ENCODE measurements at regions not wholly inside any gene's neighbourhood (a gene's known extent, or its start where the extent isn't known, plus 50 kb on each side); places are given as distances from the start of the nearest gene placed in this dataset.
"Not testable (repeated sequence)": the region's sequence is repeated elsewhere in the genome, so short reads cannot be mapped to it uniquely, and the experiment has no call there.

DNA sequence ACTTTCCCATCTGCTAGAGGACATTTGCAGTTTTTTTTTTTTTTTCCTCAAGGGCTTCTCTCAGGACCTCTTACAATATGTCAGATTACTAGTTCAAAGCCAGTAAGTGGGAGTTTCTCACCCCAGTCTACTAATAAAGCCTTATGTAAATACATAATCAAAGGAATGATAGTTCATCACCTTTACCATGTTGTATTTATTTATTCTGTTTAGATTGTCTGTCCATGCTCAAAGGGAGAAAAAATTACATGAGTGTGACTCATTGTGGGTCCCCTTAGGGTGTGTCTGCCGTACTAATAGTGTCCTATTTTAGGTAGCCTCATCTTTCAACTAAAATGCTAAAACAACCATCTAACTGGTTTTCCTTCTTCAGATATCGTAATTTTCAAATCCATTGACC is 917.6 kb downstream of the EPHA3 start:
- DNase-seq: no peak

DNA sequence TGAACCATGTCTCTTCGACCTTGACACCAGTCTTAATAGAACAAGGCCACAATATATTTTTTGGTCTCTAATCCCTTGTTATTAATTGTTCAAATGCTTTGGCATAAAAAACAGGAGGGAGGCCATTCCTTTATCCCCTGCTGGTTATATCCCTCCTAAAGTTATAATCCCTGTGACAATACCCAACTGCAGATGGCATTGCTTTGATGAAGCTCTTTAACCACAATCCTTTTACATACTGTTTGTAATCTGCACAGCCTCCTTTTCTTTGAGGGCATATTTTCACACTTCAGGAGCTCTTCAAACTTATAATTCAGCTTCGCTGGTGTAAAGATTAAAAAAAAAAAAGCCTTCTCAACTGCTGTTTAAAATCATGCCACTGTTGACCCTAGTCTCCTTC is 919.0 kb downstream of the EPHA3 start:
- DNase-seq: no peak

DNA sequence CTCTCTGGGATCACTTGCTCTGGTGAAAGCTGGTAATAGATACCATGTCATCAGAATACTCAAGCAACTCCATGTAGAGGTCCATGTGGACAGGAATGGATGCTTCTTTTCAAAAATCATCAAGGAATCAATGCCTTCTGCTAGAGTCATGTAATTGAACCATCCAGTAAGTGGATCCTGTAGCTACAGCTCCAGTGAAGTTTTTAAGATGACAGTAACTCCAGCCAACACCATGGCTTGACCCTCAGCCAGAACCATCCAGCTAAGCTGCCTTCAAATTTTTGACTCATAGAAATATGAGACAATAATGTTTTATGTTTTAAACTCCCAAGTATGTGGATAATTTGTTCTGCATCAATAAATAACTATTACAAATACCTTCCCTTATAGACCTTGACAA is 923.7 kb downstream of the EPHA3 start:
- DNase-seq: no peak

DNA sequence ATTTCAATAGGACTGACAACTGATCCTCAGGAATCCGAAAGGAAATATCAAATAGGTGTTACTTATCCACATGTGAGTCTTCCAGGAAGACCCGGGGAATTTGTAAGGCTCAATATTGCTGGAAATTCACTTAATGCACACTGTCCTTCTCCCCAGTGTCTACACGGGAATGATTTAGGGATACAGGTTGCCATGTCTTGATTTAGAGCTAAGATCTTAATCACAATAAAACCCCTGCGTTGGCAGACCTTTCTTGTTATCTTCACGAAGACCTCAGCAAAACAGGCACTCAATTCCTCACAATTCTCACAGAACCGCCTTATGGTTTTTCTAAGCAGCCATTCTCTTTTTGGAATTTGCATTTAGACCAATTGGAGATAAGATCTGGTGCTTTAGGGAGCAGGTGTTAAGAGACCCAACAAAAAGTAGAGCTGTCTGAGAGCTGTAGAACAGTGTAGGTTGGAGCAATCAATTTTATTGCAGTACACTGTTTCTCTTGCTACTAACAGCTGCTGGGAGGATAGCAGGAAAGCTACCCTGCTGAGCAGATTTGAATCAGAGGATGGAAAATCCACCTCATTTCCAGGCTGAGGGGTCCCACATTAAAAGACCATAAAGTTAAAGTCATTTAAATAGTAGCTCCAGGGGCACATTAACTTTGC is 925.7 kb downstream of the EPHA3 start:
- DNase-seq: no peak

DNA sequence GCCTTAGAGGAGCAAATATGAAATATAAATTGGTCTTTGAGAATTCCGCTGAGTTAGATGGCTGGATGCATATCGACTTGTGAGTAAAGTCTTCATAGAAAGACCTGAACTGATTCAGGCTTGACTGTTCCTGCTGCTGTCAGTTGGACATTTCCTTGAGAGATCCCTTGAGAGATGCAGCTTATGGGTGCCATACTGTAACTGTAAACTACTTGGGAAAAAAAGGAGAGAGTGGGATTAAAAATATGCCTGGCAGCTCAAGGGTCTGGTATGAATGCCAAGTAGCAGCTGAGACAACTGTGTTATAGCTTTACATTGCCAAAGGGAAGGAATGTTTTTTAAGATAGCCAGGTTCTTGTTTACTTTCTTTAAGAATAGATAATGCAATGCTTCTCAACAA is 926.6 kb downstream of the EPHA3 start:
- no peak for DNase-seq

DNA sequence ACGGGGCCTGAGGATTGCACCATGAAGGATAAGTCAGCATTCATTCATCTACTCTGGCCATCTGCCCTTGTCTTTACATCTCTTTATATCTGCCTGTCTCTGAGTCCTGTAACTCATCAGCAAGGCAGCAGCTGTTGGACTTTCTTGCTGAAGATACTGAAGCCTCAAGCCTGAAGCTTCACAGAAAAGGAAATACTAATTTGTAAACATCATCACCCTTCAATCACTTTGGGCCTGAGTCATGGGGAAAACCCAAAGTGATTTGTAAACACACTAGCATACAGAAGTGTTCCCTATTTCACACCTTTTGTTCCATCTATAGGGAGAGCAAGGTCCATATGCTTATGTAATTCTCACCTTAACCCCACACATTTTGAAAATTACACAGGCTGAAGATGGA is 928.2 kb downstream of the EPHA3 start:
- DNase-seq: no peak

DNA sequence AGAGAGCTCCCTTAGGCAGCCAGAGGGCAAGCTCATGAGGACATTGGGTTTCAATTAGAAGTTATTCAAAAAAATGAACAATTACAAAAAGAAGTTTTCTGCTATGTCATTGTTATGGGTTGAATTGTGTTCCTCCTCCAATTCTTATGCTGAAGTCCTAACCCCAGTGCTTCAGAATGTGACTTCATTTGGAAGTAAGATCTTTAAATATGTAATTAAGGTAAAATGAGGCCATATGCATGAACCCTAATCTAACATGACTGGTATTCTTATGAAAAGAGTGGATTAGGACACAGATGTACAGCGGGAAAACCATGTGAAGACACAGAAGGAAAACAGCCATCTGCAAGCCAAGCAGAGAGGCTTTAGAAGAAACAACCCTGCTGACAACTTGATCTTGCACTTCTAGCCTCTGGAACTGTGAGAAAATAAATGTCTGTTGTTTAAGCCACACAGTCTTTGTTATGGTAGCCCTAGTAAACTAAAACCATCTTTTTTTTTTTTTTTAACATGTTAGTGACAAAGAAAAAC is 929.6 kb downstream of the EPHA3 start:
- DNase-seq: no peak

DNA sequence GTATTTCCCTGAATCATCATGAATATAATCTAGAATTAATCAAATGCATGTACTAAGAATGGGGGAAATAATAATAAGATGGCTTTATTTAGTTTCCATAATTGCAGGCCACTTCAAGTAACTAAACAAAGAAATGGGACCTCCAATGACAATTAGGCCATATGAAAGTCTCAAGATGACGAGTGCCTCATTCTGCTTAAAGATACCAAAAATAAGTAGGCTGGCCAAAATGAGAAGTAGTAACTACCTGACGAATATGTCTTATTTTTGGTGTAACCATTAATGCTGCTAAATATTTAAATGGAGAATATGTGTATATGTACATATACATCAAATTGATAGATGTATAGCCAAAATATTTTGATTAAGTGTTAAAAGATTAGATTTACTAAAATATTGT is 932.6 kb downstream of the EPHA3 start:
- no peak for DNase-seq

DNA sequence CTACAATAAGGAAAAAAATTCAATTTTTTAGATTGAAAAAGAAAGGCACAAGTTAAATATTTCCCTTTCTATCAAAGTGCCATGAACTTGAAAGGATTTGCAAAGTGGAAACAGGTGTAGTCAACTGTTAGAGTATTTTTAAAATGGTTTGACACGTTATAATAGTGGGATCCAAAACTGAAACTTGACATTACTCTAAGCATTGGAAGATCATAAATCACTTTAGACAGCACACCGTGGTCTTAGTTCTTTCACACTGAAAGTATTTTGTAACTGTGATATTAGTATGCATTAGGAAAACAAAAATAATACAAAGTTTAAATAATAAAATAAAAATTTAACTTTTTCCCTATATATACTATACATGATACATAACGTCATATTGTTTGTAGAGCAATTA is 933.1 kb downstream of the EPHA3 start:
- DNase-seq: no peak

DNA sequence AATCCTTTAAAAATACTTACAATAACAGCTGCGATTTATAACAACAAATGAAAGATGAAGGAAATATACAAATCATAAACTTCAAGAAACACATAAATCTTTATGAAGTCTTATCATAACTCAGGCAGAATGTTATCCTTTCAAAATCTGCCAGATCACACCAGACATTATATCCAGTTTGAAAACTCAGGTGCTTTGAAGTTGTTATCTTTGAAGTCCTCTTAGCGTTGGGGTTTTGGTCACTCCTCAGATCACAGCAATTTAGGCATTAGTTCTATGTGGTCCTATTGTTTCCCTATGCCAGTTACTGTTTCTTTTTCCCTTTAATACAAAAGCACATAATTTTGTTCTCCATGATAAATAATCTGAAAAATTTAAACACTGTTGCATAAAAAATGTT is 934.6 kb downstream of the EPHA3 start:
- no peak for DNase-seq

DNA sequence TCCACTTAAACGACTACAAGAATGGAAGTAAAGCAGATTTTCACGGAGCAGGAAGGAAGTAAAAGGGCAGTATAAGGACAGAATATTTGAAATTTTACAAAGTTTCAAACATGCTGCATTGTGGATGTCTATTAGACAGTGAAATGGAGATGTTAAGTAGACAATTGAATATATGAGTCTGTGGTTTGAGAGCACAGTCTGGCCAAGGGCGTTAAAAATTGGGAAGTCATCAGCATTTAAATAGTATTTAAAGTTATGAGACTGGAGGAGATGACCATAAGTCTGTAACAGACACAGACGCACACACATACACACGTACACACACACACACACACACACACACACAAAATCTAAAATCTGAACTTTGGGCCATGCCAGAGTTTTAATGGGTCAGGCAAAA is 935.9 kb downstream of the EPHA3 start:
- no peak for DNase-seq

DNA sequence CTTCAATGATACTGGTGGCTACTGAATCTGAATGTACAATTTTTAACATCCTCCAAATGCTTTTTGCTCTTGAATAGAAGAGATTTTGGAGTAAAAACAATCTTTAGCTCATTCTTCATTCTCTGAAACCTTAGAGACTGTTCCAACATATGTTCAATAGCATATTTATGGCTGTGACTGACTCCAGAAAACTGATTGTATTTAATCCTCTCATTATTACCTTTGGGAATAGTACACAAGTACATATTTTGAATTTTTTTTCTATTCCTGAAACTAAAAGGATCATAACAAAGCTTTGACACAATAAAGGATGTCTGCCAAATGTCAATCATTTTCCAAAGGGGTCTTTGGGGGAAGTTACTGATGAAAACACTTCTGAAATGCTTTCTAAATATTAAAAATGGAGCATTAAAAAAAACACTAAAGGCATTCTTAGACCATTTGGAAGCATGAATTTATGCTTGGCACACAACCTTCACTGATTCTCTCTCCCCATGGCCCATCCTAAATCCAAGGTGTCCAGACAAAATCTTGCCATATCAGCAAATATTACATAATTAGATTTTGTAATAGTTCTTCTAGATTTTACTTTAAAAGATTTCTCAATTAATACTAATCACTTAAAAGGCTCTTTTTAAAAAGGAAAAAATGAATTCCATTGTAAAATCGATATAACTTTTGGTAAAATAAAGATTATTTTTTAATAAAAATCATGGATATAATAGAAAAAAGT is 936.8 kb downstream of the EPHA3 start:
- DNase-seq: no peak

DNA sequence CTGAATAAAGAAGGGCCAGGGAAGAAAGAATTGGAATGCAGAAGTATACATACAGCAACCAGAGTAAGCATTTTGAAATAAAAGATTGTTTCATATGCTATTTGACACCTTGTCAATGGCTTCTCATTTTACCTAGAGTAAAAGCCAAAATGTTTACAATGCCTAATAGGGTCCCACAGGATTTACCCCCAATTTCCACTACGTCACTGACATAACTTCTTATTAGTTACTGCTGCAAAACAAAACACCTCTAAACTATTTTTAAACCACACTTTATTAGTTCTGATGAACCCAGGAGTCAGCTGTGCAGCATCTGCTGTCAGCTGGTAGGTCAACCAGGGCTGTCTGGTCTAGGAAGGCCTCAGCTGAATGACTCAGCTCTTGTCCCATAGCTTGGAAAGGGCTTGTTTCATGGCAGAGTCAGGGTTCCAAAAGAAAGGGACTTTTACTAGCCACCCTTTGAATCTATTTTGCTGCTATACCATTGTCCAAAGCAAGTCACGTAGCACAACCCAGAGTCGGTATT is 945.1 kb downstream of the EPHA3 start:
- no peak for DNase-seq

DNA sequence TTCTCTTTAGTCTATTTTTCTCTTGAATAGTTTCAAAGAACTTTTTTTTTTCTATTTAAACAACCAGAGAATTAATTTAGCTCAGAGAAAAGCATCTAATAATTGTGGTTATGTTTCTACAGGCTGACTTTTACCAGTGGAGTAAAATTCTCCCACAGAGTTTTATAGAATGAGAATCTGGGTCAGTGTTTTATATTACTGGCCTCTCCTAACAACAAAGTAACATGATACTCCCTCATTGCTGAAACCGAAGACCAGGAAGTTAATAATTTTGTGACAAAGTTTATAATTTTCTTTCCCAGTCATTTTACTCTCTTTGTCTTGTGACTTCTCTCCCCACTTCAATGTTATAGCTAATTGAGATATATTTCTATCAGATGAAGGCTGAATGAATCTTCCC is 946.9 kb downstream of the EPHA3 start:
- DNase-seq: no peak

DNA sequence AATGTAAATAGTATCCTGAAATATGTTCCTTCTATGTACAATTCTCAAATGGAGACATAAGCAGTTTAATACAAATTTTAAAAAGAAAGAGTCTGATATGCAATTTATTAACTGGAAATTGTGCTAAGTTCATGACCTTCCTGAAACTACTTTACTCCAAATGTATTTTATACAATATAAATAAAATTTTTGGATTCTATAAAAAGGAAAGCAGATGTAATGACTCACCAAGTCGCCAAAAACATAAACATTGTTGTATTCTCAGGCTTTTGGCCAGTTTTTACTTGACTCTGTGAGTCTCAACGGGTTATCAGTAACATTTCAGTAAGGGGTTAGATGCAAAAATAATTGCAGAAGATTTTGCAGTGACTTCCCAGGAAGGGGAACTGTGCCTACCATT is 948.2 kb downstream of the EPHA3 start:
- no peak for DNase-seq

DNA sequence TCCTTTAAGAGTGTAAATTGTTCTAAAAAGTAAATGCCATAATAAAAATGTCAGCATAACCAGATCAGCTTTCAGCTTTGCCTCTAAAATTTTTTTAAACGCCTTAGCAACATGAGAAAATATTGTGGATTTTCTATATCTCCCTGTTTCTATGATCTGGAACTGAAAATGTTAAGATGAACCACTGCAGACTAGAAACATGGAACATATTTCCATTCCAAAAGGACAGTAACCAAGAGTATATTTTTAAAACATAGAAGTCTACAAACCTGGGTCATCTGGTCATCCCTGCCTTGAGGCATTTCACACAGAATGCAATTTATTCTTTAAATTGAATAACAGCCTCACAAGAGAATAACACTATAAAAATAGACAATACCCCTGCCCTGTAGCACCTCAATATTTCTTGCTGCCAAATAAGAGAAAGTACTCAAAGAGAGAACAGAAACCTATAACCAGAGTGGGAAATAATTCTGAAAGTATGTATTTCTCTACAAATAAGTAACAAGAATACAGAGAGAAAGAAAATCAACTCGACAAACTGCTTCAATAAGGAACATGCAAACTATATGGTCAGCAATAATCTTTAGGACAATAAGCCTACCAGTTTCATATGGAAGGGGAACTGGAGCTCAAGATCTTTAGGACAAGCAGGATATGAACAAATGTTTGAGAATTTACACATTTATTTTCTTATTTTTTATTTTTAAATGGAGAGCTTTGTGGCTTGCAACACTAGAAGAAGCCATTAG is 949.0 kb downstream of the EPHA3 start:
- no peak for DNase-seq

DNA sequence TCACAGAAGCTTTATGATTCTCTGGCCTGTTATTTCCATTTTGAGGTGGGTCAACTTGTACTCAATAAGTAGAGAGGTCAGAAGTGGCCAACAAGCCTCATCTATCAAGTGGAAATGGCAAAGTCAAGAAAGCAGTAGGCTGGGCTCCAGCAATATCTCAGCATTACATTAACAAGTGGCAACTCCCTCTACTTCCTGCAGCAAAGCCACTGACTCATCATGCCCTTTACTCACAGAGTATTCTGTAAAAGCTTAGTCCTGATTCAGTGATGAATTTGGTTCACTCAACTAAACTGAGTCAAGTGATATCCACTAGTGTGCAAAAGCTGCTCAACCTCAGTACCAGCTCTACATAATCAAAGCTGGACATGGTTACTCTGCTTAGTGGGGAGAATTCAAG is 954.6 kb downstream of the EPHA3 start:
- DNase-seq: peak; percentile 33

DNA sequence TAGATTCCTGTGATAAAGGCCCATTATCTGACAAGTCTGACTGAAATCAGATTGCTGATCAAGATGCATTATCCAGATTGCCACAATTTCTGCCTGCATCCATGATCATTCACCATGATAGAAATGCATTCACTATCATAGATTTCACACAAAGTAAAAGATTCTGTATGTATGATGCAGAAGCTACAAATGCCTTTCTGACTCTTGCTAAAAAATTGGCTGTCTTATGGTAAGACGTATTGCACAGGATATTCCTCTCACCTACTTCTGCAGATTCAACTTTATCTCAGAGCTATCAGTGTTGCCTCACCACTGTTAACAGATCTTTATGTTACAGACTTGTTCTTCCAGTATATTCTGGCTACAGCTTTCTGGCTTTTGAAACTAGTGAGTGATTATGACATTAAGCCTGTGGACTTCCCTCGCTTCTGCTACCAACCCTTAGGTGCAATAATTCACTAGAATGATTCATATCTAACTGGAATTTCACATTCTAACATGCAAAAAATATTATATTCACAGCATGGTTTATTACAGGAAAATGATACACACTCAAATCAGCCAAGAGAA is 955.3 kb downstream of the EPHA3 start:
- DNase-seq: peak; percentile 47

DNA sequence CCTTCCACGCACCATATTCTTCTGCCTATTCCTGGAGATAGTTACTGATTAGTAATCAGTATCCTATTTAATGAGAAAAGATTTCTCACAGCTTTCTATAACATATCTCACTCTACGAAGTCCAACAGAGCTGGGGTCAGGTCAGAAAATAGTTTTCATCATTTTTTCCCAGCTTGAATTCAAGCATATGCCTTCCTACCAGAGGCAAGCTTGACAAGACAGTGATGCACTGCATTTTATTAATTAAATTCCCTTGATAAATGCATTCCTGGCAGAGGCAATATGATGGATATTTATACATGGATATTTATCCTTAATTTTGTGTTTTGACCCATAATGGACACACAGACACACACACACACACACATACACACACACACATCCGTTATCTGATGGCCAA is 961.4 kb downstream of the EPHA3 start:
- DNase-seq: no peak

DNA sequence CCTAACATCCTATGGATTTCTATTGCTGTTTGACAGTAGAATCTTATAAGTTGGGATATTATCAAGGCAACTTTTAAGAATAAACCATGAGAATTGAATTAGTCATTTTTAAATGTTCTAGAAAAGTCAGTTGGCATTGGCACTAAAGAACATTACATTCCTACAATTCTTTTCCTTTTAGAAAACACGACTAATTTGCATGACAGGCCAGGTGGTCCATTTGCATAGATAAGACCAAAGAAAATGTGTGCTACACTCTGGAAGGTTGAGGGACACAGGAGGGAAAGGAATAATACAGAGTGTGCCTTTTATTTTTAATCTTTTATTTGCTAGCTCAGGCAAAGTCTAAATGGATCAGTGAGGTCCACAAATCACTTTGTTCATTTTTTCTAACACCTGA is 962.3 kb downstream of the EPHA3 start:
- DNase-seq: no peak

DNA sequence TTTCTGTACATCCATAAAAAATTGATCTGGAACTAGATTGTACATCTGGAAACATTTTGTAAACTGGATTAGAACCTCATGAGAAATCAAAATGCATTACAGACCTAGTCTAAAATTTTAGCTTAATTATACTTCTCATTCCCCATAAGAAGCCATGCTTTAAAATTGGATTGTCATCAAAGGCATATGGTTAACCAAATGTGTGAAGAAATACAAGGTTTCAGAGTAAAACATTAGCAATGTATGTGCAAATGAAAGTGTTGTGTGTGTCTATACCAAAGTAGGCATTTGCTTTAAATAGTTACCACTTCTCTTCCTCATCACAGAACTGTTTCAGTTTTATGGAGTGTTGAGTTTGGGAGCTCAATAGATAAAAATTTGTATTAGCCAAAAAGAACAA is 968.7 kb downstream of the EPHA3 start:
- no peak for DNase-seq

DNA sequence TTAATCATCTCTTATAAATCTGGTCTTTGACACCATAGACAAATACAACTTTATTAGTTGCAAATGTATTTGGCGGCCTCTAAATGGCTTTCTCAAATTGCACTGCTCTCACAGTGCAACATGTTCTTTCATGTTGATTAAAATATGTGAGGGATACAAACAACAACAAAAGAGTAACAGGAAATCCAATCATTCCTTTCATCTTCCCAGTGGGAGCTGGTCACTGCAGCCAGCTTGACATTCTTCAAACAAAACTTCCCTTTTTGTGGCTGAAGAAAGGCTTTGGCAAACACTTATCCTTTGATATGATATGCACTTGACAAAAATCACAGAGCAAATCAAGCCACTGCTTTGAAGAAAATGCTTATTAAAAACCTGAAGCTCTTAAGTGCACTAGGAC is 973.6 kb downstream of the EPHA3 start:
- DNase-seq: no peak

DNA sequence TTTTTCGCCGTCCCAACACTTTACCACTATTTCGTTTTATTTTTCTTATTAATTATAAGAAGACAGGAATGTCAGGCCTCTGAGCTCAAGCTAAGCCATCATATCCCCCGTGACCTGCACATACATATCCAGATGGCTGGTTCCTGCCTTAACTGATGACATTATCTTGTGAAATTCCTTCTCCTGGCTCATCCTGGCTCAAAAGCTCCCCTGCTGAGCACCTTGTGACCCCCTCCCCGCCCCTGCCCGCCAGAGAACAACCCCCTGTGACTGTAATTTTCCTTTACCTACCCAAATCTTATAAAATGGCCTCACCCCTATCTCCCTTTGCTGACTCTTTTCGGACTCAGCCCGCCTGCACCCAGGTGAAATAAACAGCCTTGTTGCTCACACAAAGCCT is 978.9 kb downstream of the EPHA3 start:
- DNase-seq: not testable (repeated sequence)
